ENCODE measurements at regions not wholly inside any gene's neighbourhood (a gene's known extent, or its start where the extent isn't known, plus 50 kb on each side); places are given as distances from the start of the nearest gene placed in this dataset.

DNA sequence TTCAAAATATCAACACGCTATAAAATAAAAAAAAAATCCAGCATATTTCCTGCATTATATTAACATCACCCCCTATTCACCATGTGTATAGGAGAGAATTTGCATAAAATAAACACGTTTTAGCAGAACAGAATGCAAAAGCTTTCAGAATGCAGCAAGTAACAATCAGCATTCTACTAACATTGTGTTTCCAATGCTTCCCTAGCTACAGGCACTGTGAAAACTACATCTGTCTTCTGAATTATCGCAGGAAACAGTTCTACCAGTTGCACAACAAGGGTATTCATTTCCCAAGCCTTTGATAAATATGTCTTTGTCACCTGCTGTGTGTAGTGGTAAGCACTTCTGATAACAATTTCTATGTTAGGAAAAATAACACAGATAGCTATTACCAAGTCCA lies 1015.8 kb downstream of the CDH18 start:
- Histone ChIP-seq H3K36me3 (ENCODE audit: insufficient read depth) (no peaks in the 10 kb centered on the region), H3K27ac (ENCODE audit: low read depth) (no peak overlapping the region), H3F3A (replicated peaks; ENCODE audit: low read depth) (no peaks in the 10 kb centered on the region), H2AFZ (no peak overlapping the region), H3K4me2 (peak overlapping the region; percentile 34; the same call in 1 of the 2 replicates), H3K79me2 (replicated peaks; ENCODE audit: insufficient read depth) (no peaks in the 10 kb centered on the region), H3K4me1 (ENCODE audit: insufficient read depth) (peaks cover 13% of the 10 kb centered on the region), H4K20me1 (replicated peaks; ENCODE audit: insufficient read depth) (no peaks in the 10 kb centered on the region), H3K9me2 (ENCODE audit: insufficient read depth) (no peaks in the 10 kb centered on the region), H3K27me3 (ENCODE audit: insufficient read depth) (no peaks in the 10 kb centered on the region), H3K4me3 (no peak overlapping the region)
- H3K36me3 Mint-ChIP-seq (ENCODE audit: low read depth): no peaks in the 10 kb centered on the region
- peaks cover 4% of the 10 kb centered on the region for H3K4me1 Mint-ChIP-seq
- TF ChIP-seq ZNF331 (CRISPR knock-in tag; IDR thresholded peaks at IDR 0.05; ENCODE audit: low read depth) (no peak), EZH2 (IDR thresholded peaks at IDR 0.05; ENCODE audit: low read depth, unreplicated experiment) (no peak), ETS1 (IDR thresholded peaks at IDR 0.05) (no peak), JUNB (IDR thresholded peaks at IDR 0.05; ENCODE audit: unreplicated experiment) (no peak)
- TF ChIP-seq, protein P1, sequence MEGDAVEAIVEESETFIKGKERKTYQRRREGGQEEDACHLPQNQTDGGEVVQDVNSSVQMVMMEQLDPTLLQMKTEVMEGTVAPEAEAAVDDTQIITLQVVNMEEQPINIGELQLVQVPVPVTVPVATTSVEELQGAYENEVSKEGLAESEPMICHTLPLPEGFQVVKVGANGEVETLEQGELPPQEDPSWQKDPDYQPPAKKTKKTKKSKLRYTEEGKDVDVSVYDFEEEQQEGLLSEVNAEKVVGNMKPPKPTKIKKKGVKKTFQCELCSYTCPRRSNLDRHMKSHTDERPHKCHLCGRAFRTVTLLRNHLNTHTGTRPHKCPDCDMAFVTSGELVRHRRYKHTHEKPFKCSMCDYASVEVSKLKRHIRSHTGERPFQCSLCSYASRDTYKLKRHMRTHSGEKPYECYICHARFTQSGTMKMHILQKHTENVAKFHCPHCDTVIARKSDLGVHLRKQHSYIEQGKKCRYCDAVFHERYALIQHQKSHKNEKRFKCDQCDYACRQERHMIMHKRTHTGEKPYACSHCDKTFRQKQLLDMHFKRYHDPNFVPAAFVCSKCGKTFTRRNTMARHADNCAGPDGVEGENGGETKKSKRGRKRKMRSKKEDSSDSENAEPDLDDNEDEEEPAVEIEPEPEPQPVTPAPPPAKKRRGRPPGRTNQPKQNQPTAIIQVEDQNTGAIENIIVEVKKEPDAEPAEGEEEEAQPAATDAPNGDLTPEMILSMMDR (conservative IDR thresholded peaks at IDR 0.05; ENCODE audit: low read depth in 2 of 2): no peak
- ATAC-seq: no peak
- no peaks in the 10 kb centered on the region for H3K9me3 Mint-ChIP-seq
- DNase-seq (ENCODE audit: low spot score): no peak
- H3K4me3 Mint-ChIP-seq: no peak overlapping the region
- no peak overlapping the region for H3K27ac Mint-ChIP-seq
- H3K27me3 Mint-ChIP-seq (ENCODE audit: insufficient read depth, low read depth, poor library complexity): peaks cover 2% of the 10 kb centered on the region

DNA sequence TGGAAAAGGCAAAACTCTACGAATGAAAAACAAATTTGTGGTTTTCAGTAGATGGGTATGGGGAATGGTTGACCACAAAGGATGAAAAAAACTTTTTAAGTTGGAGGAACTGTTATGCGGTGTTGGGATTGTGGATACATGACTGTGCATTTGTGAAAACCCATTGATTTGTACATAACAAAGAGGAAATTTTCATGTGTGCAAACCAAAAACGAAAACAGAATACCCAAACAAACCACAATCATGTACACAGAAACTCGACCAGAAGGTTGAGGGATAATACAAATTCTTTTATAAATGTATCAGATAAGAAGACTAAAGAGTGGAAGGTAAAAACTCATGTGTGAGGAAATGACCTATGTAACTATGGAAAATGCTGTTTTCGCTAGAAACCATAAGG lies 1012.4 kb downstream of the CDH18 start:
- H3K4me3 Mint-ChIP-seq: no peak overlapping the region
- no peaks in the 10 kb centered on the region; the same call in 2 of the 3 replicates for H3K36me3 Mint-ChIP-seq (ENCODE audit: low read depth)
- Histone ChIP-seq H3K4me2 (no peak overlapping the region), H3K27me3 (ENCODE audit: insufficient read depth) (no peaks in the 10 kb centered on the region), H3K9me2 (ENCODE audit: insufficient read depth) (no peaks in the 10 kb centered on the region), H4K20me1 (replicated peaks; ENCODE audit: insufficient read depth) (no peaks in the 10 kb centered on the region), H2AFZ (no peak overlapping the region), H3K27ac (ENCODE audit: low read depth) (no peak overlapping the region), H3K4me3 (no peak overlapping the region), H3K79me2 (replicated peaks; ENCODE audit: insufficient read depth) (no peaks in the 10 kb centered on the region), H3K4me1 (ENCODE audit: insufficient read depth) (peaks cover 13% of the 10 kb centered on the region), H3F3A (replicated peaks; ENCODE audit: low read depth) (no peaks in the 10 kb centered on the region), H3K36me3 (ENCODE audit: insufficient read depth) (no peaks in the 10 kb centered on the region)
- H3K9me3 Mint-ChIP-seq: no peaks in the 10 kb centered on the region; the same call in 2 of the 3 replicates
- no peak for ATAC-seq
- no peak for DNase-seq (ENCODE audit: low spot score)
- H3K27ac Mint-ChIP-seq: peak overlapping the region; percentile 23; the same call in 1 of the 2 replicates
- H3K4me1 Mint-ChIP-seq: peaks cover 4% of the 10 kb centered on the region
- H3K27me3 Mint-ChIP-seq (ENCODE audit: insufficient read depth, low read depth, poor library complexity): peaks cover 2% of the 10 kb centered on the region
- TF ChIP-seq, protein P1 (conservative IDR thresholded peaks at IDR 0.05; ENCODE audit: low read depth in 2 of 2): no peak
- TF ChIP-seq CREB1 (CRISPR knock-in tag; IDR thresholded peaks at IDR 0.05; ENCODE audit: low read depth) (no peak), JUNB (IDR thresholded peaks at IDR 0.05; ENCODE audit: unreplicated experiment) (no peak), NANOG (IDR thresholded peaks at IDR 0.05; ENCODE audit: borderline replicate concordance) (no peak), POLR2AphosphoS5 (IDR thresholded peaks at IDR 0.05; ENCODE audit: low read depth) (no peak), ETS1 (IDR thresholded peaks at IDR 0.05) (no peak), ZNF331 (CRISPR knock-in tag; IDR thresholded peaks at IDR 0.05; ENCODE audit: low read depth) (no peak), EZH2 (IDR thresholded peaks at IDR 0.05; ENCODE audit: low read depth, unreplicated experiment) (no peak), REST (IDR thresholded peaks at IDR 0.05; ENCODE audit: unreplicated experiment) (no peak)
